ENCODE measurements at regions not wholly inside any gene's neighbourhood (a gene's known extent, or its start where the extent isn't known, plus 50 kb on each side); places are given as distances from the start of the nearest gene placed in this dataset.

- TF ChIP-seq TCF4 (CRISPR knock-in tag; IDR thresholded peaks at IDR 0.05; ENCODE audit: borderline replicate concordance) = no peak
- no peak for TF ChIP-seq ESRRG (CRISPR knock-in tag; IDR thresholded peaks at IDR 0.05)
- no peak for TF ChIP-seq CSRNP3 (CRISPR knock-in tag; IDR thresholded peaks at IDR 0.05)
- TF ChIP-seq, protein P1, sequence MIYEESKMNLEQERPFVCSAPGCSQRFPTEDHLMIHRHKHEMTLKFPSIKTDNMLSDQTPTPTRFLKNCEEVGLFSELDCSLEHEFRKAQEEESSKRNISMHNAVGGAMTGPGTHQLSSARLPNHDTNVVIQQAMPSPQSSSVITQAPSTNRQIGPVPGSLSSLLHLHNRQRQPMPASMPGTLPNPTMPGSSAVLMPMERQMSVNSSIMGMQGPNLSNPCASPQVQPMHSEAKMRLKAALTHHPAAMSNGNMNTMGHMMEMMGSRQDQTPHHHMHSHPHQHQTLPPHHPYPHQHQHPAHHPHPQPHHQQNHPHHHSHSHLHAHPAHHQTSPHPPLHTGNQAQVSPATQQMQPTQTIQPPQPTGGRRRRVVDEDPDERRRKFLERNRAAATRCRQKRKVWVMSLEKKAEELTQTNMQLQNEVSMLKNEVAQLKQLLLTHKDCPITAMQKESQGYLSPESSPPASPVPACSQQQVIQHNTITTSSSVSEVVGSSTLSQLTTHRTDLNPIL (CRISPR knock-in tag; IDR thresholded peaks at IDR 0.05; ENCODE audit: low read depth) = no peak
- no peak for TF ChIP-seq BACH2 (CRISPR knock-in tag; IDR thresholded peaks at IDR 0.05; ENCODE audit: borderline replicate concordance)
- TF ChIP-seq ARNTL (CRISPR knock-in tag; IDR thresholded peaks at IDR 0.05; ENCODE audit: borderline replicate concordance, low read depth) = no peak
- TF ChIP-seq, protein P2, sequence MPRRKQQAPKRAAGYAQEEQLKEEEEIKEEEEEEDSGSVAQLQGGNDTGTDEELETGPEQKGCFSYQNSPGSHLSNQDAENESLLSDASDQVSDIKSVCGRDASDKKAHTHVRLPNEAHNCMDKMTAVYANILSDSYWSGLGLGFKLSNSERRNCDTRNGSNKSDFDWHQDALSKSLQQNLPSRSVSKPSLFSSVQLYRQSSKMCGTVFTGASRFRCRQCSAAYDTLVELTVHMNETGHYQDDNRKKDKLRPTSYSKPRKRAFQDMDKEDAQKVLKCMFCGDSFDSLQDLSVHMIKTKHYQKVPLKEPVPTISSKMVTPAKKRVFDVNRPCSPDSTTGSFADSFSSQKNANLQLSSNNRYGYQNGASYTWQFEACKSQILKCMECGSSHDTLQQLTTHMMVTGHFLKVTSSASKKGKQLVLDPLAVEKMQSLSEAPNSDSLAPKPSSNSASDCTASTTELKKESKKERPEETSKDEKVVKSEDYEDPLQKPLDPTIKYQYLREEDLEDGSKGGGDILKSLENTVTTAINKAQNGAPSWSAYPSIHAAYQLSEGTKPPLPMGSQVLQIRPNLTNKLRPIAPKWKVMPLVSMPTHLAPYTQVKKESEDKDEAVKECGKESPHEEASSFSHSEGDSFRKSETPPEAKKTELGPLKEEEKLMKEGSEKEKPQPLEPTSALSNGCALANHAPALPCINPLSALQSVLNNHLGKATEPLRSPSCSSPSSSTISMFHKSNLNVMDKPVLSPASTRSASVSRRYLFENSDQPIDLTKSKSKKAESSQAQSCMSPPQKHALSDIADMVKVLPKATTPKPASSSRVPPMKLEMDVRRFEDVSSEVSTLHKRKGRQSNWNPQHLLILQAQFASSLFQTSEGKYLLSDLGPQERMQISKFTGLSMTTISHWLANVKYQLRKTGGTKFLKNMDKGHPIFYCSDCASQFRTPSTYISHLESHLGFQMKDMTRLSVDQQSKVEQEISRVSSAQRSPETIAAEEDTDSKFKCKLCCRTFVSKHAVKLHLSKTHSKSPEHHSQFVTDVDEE (CRISPR knock-in tag; IDR thresholded peaks at IDR 0.05) = no peak
- no peak for TF ChIP-seq ZC3H10 (CRISPR knock-in tag; IDR thresholded peaks at IDR 0.05)
- no peak for TF ChIP-seq GLIS3 (CRISPR knock-in tag; IDR thresholded peaks at IDR 0.05)
- no peak for TF ChIP-seq ZFP3 (CRISPR knock-in tag; IDR thresholded peaks at IDR 0.05)
- no peak for TF ChIP-seq ISL1 (CRISPR knock-in tag; IDR thresholded peaks at IDR 0.05)
- no peak for TF ChIP-seq OSR1 (CRISPR knock-in tag; IDR thresholded peaks at IDR 0.05)
- TF ChIP-seq RARB (CRISPR knock-in tag; IDR thresholded peaks at IDR 0.05) = no peak
- TF ChIP-seq ZNF70 (CRISPR knock-in tag; IDR thresholded peaks at IDR 0.05) = no peak
- ATAC-seq = no peak
These were observed 344.9 kb downstream of the EFNA5 start for GRCh38 chr5:107325866-107326265.

DNA sequence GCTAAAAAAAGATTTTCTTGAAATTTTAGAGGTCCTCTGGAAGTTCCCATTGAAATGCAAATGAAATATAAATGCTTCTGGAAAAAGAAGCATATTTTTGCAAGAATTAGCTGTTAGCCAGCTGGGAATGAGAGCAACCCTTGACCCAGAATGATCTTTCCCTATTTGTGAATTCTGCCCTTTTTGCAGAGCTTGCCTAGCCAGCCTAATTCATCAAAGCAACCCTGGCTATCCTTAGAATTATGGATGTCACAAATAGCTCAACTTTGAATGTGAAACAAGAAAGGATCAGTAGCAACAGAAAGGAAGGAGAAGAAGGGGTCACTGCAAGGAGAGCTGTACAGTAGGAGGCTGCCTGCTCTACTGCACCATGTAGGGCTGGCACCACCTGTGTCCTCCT lies 345.9 kb downstream of the EFNA5 start:
- ATAC-seq = no peak
- TF ChIP-seq ESRRG (CRISPR knock-in tag; IDR thresholded peaks at IDR 0.05) (no peak), ZC3H10 (CRISPR knock-in tag; IDR thresholded peaks at IDR 0.05) (no peak), ARNTL (CRISPR knock-in tag; IDR thresholded peaks at IDR 0.05; ENCODE audit: borderline replicate concordance, low read depth) (no peak), RARB (CRISPR knock-in tag; IDR thresholded peaks at IDR 0.05) (no peak), PPARA (CRISPR knock-in tag; IDR thresholded peaks at IDR 0.05; ENCODE audit: borderline replicate concordance) (no peak), ISL1 (CRISPR knock-in tag; IDR thresholded peaks at IDR 0.05) (no peak)

- TF ChIP-seq, protein P3, sequence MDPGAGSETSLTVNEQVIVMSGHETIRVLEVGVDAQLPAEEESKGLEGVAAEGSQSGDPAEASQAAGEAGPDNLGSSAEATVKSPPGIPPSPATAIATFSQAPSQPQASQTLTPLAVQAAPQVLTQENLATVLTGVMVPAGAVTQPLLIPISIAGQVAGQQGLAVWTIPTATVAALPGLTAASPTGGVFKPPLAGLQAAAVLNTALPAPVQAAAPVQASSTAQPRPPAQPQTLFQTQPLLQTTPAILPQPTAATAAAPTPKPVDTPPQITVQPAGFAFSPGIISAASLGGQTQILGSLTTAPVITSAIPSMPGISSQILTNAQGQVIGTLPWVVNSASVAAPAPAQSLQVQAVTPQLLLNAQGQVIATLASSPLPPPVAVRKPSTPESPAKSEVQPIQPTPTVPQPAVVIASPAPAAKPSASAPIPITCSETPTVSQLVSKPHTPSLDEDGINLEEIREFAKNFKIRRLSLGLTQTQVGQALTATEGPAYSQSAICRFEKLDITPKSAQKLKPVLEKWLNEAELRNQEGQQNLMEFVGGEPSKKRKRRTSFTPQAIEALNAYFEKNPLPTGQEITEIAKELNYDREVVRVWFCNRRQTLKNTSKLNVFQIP (CRISPR knock-in tag; IDR thresholded peaks at IDR 0.05; ENCODE audit: borderline replicate concordance, low read depth) = no peak
- no peak for TF ChIP-seq BACH2 (CRISPR knock-in tag; IDR thresholded peaks at IDR 0.05; ENCODE audit: borderline replicate concordance)
- no peak for TF ChIP-seq CSDC2 (CRISPR knock-in tag; IDR thresholded peaks at IDR 0.05)
- no peak for TF ChIP-seq ESRRG (CRISPR knock-in tag; IDR thresholded peaks at IDR 0.05)
- TF ChIP-seq ISL1 (CRISPR knock-in tag; IDR thresholded peaks at IDR 0.05) = no peak
- no peak for TF ChIP-seq GLIS3 (CRISPR knock-in tag; IDR thresholded peaks at IDR 0.05)
- no peak for TF ChIP-seq ZFP3 (CRISPR knock-in tag; IDR thresholded peaks at IDR 0.05)
- no peak for TF ChIP-seq TOX (CRISPR knock-in tag; IDR thresholded peaks at IDR 0.05; ENCODE audit: borderline replicate concordance)
- no peak for TF ChIP-seq RARB (CRISPR knock-in tag; IDR thresholded peaks at IDR 0.05)
- TF ChIP-seq CSRNP3 (CRISPR knock-in tag; IDR thresholded peaks at IDR 0.05) = no peak
- TF ChIP-seq PATZ1 (CRISPR knock-in tag; IDR thresholded peaks at IDR 0.05; ENCODE audit: borderline replicate concordance) = no peak
- TF ChIP-seq ARNTL (CRISPR knock-in tag; IDR thresholded peaks at IDR 0.05; ENCODE audit: borderline replicate concordance, low read depth) = no peak
- TF ChIP-seq, protein P1 (CRISPR knock-in tag; IDR thresholded peaks at IDR 0.05; ENCODE audit: low read depth) = no peak
- TF ChIP-seq ZNF70 (CRISPR knock-in tag; IDR thresholded peaks at IDR 0.05) = no peak
- TF ChIP-seq ZNF8 (CRISPR knock-in tag; IDR thresholded peaks at IDR 0.05) = no peak
- no peak for ATAC-seq
These were observed 346.7 kb downstream of the EFNA5 start for GRCh38 chr5:107324071-107324470.
